GM12891 (cell line): ENCODE measurements at regions not wholly inside any gene's neighbourhood (a gene's known extent, or its start where the extent isn't known, plus 50 kb on each side); places are given as distances from the start of the nearest gene placed in this dataset.
"Not testable (repeated sequence)": the region's sequence is repeated elsewhere in the genome, so short reads cannot be mapped to it uniquely, and the experiment has no call there.

Experiments
- DNase-seq: peaks from one replicate; pipeline ENCODE4 v3.0.0; 2011; ENCODE audit warnings: low spot score; ENCODE audit not compliant: insufficient read length
- FAIRE-seq: peaks from 2 replicates; lab custom pipeline; 2011; peaks lifted over from hg19 to GRCh38; lab: Jason Lieb, UNC
- PAX5 ChIP-seq: IDR thresholded peaks from 2 replicates; pipeline ENCODE4 v1.6.1; 2011; ENCODE audit warnings: low read length, moderate library complexity, mild to moderate bottlenecking; ENCODE audit not compliant: insufficient read depth, severe bottlenecking
- POLR2A ChIP-seq: IDR thresholded peaks from 2 replicates; pipeline ENCODE4 v1.6.1; 2011; ENCODE audit warnings: low read depth, low read length, control low read depth
- POLR2AphosphoS5 ChIP-seq: IDR thresholded peaks from 2 replicates; pipeline ENCODE4 v1.6.1; 2011; ENCODE audit warnings: low read depth, low read length, control low read depth
- POU2F2 ChIP-seq: IDR thresholded peaks from 2 replicates; pipeline ENCODE4 v1.6.1; 2011; ENCODE audit warnings: low read depth, mild to moderate bottlenecking, control low read depth, low read length, moderate library complexity
- SPI1 ChIP-seq: IDR thresholded peaks from 2 replicates; pipeline ENCODE4 v1.6.1; 2011; ENCODE audit warnings: low read depth, low read length, control low read depth
- TAF1 ChIP-seq: IDR thresholded peaks from 2 replicates; pipeline ENCODE4 v1.6.1; 2011; ENCODE audit warnings: low read depth, low read length, control low read depth

- TF ChIP-seq POU2F2 (no peak), POLR2A (no peak), SPI1 (no peak), POLR2AphosphoS5 (no peak), PAX5 (no peak), TAF1 (no peak)
- DNase-seq (no peak), FAIRE-seq (peak; percentile 48)
Observed at GRCh38 chr12:4194668-4195067, 78.9 kb upstream of the CCND2 start.

- TF ChIP-seq PAX5 = no peak
- FAIRE-seq (no peak), DNase-seq (no peak)
Observed at GRCh38 chr12:4193821-4194220, 79.7 kb upstream of the CCND2 start.

DNA sequence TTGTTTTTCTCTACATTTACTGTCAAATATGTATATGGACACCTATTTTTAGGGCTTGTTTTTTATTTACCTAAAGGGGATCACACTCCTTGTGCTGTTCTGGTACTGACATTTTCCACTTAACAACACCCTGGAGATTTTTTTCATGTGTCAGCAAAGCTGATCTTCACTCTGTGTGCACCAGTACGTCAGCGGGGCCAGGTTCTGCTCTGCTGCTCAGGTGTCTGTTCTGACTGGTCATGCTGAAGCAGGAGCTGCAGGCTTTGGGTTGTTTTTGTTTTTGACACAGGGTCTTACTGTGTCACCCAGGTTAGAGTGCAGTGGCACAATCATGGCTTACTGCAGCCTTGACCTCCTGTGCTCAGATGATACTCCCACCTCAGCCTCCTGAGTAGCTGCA, 81.9 kb upstream of the CCND2 start:
- FAIRE-seq (peak; percentile 71), DNase-seq (peak; percentile 33)
- TF ChIP-seq PAX5 (peak; percentile 99), POLR2A (no peak), SPI1 (no peak)

DNA sequence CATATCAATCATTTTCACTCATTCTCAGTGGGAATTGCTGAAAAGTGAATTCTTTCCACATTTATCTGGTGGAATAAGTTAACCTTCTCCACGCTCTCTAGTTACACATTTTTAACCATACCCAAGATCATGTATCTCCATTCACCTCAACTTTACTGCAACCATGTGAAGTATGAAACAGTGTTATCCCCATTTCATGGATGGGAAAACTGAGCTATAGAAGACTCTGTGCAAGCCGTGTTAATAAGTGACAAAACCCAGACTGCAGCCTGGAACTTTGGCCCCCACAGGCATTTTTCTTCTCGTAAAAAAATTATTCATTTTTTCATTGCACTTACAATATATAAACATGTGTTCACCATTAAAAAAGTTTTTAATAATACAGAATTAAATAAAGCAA, 82.4 kb upstream of the CCND2 start:
- no peak for DNase-seq
- no peak for FAIRE-seq
- TF ChIP-seq TAF1 (no peak), POLR2A (no peak), POLR2AphosphoS5 (no peak), PAX5 (no peak), SPI1 (no peak), POU2F2 (no peak)

GRCh38 chr12:4190366-4191063, 83.0 kb upstream of the CCND2 start:
- no peak for DNase-seq
- FAIRE-seq = no peak
- TF ChIP-seq POLR2AphosphoS5 (no peak), SPI1 (no peak), POLR2A (no peak), POU2F2 (no peak), PAX5 (no peak), TAF1 (no peak)

DNA sequence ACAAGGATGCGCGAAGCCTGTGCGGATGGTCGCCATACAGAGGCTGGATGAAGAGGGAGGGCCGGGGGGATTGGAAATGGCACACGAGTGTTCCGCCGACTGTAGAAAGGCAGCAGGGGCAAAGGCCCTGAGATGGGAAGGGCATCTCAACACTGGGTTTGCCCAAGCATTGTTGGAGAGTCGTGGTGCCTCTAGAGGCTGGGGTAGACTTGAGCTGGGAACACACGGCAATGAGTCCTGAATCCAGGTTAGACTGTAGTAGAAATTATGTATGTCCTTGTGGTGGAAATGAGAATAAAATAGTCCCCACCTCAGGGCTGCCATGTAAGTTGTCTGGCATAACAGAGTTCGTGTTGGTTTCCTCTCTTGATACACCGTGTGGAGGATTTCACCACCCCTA, 83.8 kb upstream of the CCND2 start:
- FAIRE-seq = no peak

GRCh38 chr12:4187916-4188315, 85.6 kb upstream of the CCND2 start:
- FAIRE-seq (no peak), DNase-seq (no peak)
- no peak for TF ChIP-seq POLR2AphosphoS5
- TF ChIP-seq PAX5 = no peak
- TF ChIP-seq POU2F2 = no peak

More for the DNA sequence above, 83.8 kb upstream of the CCND2 start:
- TF ChIP-seq POLR2AphosphoS5 (no peak), TAF1 (no peak), SPI1 (no peak), POU2F2 (no peak), POLR2A (no peak), PAX5 (no peak)
- DNase-seq = no peak

DNA sequence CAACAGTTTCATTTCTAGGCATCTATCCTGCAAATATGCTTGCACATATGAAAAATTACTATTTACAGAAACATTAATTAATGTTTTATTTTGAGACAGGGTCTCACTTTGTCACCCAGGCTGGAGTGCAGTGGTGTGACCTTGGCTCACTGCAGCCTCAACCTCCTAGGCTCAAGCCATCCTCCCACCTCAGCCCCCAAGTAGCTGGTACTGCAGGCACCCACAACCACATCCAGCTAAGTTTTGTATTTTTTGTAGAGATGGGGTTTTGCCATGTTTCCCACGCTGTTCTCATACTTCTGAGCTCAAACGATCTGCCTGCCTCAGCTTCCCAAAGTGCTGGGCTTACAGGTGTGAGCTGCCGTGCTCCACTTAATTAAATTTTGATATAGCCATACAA, 86.2 kb upstream of the CCND2 start:
- DNase-seq, FAIRE-seq: not testable (repeated sequence)

DNA sequence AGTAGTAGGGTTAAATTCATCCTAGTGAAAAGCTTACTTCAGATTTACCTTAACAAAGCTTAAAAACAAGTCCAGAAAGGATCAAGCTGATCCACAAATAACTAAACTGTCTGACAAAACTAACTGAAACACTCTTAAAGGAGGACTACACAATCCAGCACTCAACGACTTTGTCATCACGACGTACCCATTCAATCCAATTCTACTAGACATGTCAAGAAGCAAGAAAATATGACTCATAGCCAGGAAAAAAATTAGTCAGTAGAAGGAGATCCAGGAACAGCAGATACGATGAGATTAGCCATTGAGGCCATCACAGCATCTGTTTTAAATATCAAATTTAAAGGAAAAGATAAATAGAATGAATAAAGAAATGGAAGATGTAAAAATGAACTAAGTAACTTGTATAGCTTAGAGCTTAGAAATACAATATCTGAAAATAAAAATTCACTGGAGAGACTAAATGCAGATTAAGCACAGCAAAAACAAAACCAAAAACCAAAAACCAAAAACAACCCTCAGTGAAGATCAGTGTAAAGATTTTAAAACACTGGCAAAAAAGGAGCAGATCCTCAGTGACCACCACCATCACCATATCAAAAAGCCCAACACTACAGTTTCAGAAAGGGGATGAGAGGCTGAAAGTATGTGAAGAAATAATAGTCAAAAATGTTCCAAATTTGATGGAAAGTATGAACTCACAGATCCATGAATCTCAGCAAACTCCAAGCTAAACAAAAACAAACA, 95.0 kb upstream of the CCND2 start:
- FAIRE-seq = peak; percentile 48
- TF ChIP-seq TAF1 (no peak), POU2F2 (no peak), PAX5 (no peak), POLR2AphosphoS5 (no peak), POLR2A (no peak), SPI1 (no peak)
- DNase-seq = no peak

DNA sequence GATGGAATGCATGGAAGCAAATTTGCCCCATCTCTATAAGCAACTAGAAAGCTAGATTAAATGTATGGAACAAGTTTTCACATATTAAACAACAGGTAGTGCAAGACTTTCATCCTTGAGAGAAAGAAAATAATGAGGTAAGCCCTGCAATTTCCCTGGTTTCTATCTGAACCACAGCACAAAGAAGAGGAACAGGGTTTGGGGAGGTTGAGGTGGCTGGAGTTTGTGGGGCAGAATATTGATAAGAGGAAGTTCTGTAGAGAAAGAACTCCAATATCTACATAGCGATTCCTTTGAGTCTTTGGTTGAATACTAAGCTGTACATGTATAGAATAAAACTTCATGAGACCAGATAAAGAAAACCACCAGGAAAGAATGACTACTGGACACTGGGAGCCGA, 96.3 kb upstream of the CCND2 start:
- FAIRE-seq = no peak
- TF ChIP-seq POLR2AphosphoS5 = no peak
- peak; percentile 41; the same call in 1 of the 2 replicates for TF ChIP-seq SPI1
- TF ChIP-seq POLR2A = no peak
- TF ChIP-seq PAX5 = no peak
- TF ChIP-seq POU2F2 = no peak
- TF ChIP-seq TAF1 = no peak
- DNase-seq = no peak

DNA sequence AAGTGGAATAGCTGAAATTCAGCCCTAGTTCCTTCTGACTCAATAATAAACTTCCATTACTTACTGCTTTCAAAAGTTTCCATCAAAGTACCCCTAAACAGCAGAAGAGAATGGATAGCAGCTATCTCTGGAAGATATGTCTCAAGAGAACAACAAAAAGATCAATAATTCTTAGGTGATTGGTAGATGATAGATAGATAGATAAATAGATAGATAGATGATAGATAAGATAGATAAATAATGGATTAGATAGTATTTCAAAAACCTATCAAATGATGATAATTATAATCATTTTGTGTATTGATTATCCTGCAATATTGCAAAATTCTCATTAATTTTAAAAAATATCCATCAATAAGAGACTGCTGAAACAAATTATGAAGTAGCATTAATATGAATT, 97.4 kb upstream of the CCND2 start:
- DNase-seq (no peak), FAIRE-seq (no peak)
- TF ChIP-seq POLR2A (no peak), PAX5 (no peak), POU2F2 (no peak), SPI1 (no peak), POLR2AphosphoS5 (no peak), TAF1 (no peak)
